MG63 (cell line): ENCODE measurements at regions not wholly inside any gene's neighbourhood (a gene's known extent, or its start where the extent isn't known, plus 50 kb on each side); places are given as distances from the start of the nearest gene placed in this dataset.
"Not testable (repeated sequence)": the region's sequence is repeated elsewhere in the genome, so short reads cannot be mapped to it uniquely, and the experiment has no call there.

Experiments used
- DNase-seq: peaks from one replicate; pipeline ENCODE4 v3.0.0-alpha.2; 2020
- H3K27me3 ChIP-seq: fragments of 250-450 bp; sonication (Bioruptor Pico); 2 replicates; pipeline ENCODE4 v1.5.1; 2020; ENCODE audit warnings: mild to moderate bottlenecking, moderate library complexity
- H3K36me3 ChIP-seq: fragments of 250-450 bp; sonication (Bioruptor Pico); 2 replicates; pipeline ENCODE4 v1.5.1; 2020; ENCODE audit warnings: mild to moderate bottlenecking, moderate library complexity
- H3K4me3 ChIP-seq: fragments of 250-450 bp; sonication (Bioruptor Pico); 2 replicates; pipeline ENCODE4 v1.5.1; 2020; ENCODE audit warnings: mild to moderate bottlenecking, moderate library complexity
- H3K9me3 ChIP-seq: fragments of 250-450 bp; sonication (Bioruptor Pico); 2 replicates; pipeline ENCODE4 v1.5.1; 2020; ENCODE audit warnings: mild to moderate bottlenecking, moderate library complexity

DNA sequence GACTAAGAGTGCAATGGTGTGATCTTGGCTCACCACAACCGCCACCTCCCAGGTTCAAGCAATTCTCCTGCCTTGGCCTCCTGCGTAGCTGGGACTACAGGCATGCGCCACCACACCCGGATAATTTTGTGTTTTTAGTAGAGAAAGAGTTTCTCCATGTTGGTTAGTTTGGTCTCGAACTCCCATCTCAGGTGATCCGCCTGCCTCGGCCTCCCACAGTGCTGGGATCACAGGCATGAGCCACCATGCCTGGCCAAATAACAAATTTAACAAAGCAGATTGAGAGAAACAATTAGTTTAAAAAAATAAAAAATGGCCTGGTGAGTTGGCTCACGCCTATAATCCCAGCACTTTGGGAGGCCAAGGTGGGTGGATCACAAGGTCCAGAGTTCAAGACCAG lies 139.6 kb upstream of the KCTD7 start:
- H3K36me3 ChIP-seq, H3K9me3 ChIP-seq, H3K4me3 ChIP-seq, H3K27me3 ChIP-seq, DNase-seq: not testable (repeated sequence)

DNA sequence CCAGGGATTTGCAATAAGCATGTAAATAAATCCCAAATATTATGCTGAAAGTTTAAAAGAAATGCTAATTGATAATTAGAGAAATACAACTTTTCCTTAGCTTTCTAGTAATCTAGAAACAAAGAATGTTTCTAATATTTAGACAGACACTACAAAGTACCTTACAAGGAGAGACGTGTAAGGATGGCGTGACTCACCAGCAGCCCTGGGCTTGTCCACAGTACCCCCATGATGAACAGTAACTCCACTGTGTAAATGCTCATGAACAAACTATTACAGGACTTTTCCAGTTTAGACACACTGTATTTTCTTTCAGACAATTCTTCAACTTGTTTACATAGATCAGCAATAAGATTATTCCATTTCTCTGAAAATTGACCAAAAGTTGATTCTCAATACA lies 138.9 kb upstream of the KCTD7 start:
- DNase-seq, H3K36me3 ChIP-seq, H3K9me3 ChIP-seq, H3K27me3 ChIP-seq, H3K4me3 ChIP-seq: not testable (repeated sequence)

DNA sequence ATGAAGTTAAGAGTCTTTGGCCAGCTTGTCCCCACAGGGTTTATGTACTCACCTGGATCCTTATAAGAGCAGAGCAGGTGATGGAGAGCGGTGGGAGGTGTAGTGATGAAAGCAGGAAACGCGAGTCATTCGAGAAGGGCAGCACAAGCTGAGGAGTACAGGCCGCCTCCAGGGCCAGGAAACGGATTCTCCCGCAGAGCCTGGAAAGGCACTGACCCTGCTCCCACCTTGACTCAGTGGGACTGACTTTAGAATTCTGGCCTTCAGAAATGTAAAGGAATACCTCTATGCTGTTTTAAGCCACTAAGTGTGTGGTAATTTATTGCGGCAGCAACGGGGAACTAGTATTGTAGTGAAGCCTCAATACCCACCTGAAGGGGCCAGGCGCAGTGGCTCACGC lies 137.7 kb upstream of the KCTD7 start:
- not testable (repeated sequence) for H3K9me3 ChIP-seq, DNase-seq, H3K4me3 ChIP-seq, H3K27me3 ChIP-seq, H3K36me3 ChIP-seq

DNA sequence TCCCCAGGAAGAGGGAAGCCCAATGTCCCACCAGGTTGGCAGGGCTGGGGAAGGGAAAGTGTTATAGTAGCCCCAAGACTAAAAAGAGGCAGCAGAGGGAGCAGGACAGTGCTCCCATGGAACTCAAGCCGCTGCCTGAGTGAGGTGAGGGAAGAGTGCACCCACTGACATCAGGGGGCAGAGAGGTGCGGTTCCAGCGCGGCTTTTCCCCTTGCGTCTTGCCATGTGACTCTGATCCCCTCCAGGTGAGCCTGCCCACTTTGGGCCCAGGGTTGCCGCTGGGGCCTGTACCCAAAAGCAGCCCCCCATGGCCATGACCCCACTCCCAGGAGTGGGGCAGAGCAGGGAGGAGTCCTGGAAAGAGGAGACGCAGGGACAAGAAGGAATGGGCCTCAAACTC lies 136.3 kb upstream of the KCTD7 start:
- not testable (repeated sequence) for H3K36me3 ChIP-seq, DNase-seq, H3K9me3 ChIP-seq, H3K27me3 ChIP-seq
- H3K4me3 ChIP-seq, result peak overlapping the region; percentile 70

DNA sequence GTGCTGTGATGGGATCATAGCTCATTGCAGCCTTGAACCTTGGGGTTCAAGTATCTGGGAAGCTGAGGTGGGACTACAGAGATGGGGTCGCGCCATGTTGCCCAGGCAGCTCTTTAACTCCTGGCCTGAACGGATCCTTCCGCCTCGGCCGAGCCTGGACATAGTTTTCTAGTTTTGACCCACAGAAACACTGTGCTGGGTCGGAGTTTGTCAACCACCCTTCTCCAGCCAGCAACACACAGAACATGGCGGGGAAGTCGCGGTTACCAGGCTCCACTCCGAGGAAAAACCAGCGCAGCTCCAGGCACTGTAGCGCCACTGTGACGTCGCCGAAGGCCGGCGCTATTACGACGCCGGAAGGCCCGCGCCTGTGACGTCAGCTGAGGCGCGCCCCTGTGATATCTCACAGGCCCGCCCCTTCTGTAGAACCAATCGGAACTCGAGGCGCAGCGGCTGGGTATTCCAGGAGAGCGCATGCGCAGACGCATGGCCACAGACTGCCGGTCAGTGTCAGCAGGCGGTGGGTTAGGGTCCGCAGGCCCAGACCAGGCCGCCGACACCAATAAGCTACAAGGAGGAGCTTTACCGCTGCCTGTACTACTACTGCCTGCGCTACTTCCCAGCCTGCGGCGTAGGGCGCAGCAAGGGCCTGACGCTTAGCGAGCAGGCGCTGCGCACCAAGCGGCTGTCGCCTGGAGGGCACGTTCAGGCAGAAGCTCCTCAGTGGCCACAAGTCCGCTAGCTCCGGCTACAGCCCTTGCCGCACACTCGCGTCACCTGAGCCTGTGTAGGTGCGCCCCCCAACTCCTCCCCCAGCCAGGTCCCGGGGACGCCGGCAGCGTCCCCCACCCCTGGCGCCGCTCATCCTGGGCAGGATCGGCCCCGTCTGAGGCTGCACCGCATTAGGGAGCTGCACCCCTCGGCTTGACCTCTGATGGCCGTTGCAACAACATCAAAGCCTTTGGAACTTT lies 135.2 kb upstream of the KCTD7 start:
- no peaks in the 10 kb centered on the region for H3K27me3 ChIP-seq
- peak; percentile 93 for DNase-seq
- no peaks in the 10 kb centered on the region for H3K36me3 ChIP-seq
- no peaks in the 10 kb centered on the region for H3K9me3 ChIP-seq
- H3K4me3 ChIP-seq, result peak overlapping the region; percentile 70

DNA sequence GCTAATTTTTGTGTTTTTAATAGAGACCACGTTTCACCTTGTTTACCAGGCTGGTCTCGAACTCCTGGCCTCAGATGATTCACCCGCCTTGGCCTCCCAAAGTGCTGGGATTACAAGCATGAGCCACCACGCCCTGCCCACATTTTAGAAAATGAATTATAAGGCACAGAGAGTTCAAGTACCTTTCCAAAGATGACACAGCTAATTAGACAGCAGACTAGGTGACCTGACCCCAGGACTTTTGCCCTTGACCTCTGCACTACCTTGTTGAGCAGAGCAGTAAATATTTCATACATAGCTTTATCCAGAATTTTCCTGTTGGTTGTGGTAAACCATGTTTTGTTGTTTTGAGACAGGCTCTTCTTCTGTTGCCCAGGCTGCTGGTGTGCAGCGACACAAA lies 131.3 kb upstream of the KCTD7 start:
- Histone ChIP-seq H3K36me3 (no peaks in the 10 kb centered on the region), H3K9me3 (no peaks in the 10 kb centered on the region), H3K4me3 (no peak overlapping the region), H3K27me3 (no peaks in the 10 kb centered on the region)
- no peak for DNase-seq

DNA sequence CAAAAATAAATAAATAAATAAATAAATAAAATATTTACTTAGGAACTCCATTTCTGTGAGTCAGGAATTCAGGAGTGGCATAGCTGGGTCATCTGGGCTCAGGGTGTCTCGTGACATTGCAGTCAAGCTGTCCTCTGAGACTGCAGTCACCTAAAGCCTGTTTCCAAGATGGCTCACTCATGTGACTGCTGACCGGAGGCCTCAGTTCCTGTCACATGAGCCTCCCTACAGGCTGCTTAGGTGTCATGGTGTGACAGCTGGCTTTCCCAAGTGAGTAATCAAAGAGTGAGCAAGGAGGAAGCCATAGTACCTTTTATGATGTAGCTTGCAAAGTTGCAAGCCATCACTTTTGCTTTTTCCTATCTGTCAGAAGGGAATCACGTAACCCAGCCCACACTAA lies 128.6 kb upstream of the KCTD7 start:
- Histone ChIP-seq H3K27me3 (no peaks in the 10 kb centered on the region), H3K4me3 (no peak overlapping the region), H3K36me3 (no peaks in the 10 kb centered on the region), H3K9me3 (no peaks in the 10 kb centered on the region)
- DNase-seq, result no peak

DNA sequence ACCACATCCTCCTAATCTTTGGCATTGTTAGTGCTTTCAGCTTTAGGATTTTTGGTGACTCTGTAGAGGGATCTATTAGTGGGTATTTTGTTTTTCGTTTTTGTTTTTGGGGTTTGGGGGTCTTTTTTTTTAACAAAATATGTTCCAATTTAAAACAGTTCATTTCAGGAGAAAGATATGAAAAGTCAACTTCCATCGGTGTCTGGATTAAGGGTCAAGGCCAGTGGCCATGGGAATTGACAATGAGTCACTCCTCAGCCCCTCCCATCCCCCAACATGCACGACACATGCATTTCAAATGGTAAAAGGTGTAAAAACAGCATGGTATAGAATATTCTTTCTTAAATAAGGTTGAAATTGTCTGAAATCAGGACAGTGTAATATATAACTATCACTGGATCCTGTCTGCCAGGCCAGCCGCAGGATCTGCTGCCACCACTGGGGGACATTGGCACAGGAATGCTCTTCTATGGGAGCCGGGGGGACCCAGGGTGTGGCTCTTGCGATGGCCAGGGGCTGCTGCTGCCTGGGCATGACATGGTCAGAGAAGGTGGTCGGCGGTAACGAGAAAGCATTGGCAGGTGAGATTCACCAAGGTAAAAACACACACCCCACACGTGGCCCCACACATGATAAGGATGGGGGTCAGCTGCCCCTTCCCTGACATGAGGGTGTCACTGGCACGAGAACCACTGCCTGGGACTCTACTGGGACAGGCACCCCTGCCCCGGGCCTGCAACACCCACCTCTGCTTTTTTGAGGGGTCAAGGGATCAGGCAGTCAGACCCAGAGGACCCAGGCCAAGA lies 126.2 kb upstream of the KCTD7 start:
- no peaks in the 10 kb centered on the region for H3K9me3 ChIP-seq
- no peak overlapping the region for H3K4me3 ChIP-seq
- no peaks in the 10 kb centered on the region for H3K36me3 ChIP-seq
- no peaks in the 10 kb centered on the region for H3K27me3 ChIP-seq
- DNase-seq, result no peak

DNA sequence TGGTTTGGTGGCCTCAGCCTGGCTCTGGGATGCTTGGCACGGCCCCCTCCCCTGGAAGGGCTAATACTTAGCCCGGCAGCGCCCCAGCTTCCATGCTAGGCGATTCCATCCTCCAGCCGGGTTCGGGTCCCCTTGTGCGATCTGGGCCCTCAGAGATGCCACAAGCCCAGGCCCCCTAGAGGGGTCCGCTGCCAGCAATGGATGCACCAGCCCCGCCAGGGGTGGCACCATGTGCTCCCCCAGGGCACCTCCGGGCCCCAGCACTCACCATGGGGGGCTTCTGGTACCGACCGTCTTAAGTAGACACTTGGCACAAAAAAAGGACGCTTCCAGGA lies 125.7 kb upstream of the KCTD7 start:
- H3K4me3 ChIP-seq, result no peak overlapping the region
- H3K36me3 ChIP-seq, result no peaks in the 10 kb centered on the region
- no peak for DNase-seq
- no peaks in the 10 kb centered on the region for H3K27me3 ChIP-seq
- no peaks in the 10 kb centered on the region for H3K9me3 ChIP-seq

DNA sequence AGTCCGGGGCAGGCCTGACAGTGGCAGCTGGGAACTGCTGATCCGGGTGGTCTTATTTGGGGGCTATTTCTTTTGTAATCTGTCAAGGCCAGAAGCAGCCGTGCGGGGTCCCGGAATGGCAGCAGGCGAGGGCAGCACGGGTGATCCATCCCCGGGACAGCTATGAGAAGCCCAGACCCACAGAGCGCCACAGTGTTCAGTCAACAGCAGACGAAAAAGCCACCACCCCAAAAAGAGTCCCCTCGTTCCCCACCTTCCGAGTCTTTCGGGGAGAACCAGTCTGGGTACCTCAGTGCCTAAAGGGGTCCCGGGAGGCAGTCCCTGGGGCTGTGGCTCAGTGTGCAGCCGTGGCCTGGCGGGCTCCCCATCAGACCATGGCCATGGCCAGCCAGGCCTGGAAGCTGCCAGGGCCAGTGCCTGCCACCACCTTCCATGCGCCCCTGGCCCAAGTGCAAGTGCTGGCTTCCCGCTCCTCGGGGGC lies 125.1 kb upstream of the KCTD7 start:
- Histone ChIP-seq H3K27me3 (no peaks in the 10 kb centered on the region), H3K4me3 (no peak overlapping the region), H3K36me3 (no peaks in the 10 kb centered on the region), H3K9me3 (no peaks in the 10 kb centered on the region)
- no peak for DNase-seq

DNA sequence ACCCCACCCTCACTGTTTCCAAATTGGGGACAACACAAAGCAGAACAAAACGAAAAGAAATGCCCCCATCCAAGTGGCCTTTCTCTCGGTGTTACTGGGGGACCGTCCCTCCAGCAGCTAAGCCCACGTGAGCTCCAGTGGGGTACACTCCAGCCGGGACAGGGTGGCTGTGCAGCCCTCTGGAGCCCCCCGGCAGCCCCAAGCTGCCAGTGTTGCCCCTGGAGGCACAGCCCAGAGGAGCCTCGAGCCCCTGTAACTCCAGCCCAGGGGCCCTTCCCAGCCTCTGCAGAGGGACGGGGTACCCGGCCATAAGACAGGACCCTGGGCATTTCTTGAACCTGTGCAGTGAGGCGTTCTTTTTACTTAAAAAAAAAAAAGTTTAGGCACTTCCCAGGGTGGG lies 124.5 kb upstream of the KCTD7 start:
- H3K36me3 ChIP-seq, result no peaks in the 10 kb centered on the region
- H3K9me3 ChIP-seq, result no peaks in the 10 kb centered on the region
- no peaks in the 10 kb centered on the region for H3K27me3 ChIP-seq
- H3K4me3 ChIP-seq, result no peak overlapping the region
- no peak for DNase-seq

DNA sequence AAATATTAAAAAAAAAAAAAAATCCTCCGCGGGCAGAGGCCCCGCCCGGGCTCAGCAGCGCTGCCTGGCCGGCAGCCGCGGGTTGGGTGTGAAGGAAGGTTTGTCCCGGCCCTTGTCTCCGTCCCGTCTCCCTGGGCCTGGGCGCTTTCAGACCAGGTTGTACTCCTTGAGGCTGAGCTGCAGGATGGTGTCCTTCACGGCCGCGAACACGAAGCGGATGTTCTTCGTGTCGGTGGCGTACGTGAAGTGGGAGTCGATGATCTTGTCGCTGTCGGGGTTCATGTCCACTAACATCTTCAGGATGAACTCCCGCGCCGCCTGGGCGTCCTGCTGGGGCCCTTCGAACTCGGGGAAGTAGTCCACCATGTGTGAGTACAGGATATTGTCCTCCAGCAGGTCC lies 123.7 kb upstream of the KCTD7 start:
- DNase-seq, result no peak
- no peaks in the 10 kb centered on the region for H3K9me3 ChIP-seq
- no peaks in the 10 kb centered on the region for H3K27me3 ChIP-seq
- no peaks in the 10 kb centered on the region for H3K36me3 ChIP-seq
- no peak overlapping the region for H3K4me3 ChIP-seq

DNA sequence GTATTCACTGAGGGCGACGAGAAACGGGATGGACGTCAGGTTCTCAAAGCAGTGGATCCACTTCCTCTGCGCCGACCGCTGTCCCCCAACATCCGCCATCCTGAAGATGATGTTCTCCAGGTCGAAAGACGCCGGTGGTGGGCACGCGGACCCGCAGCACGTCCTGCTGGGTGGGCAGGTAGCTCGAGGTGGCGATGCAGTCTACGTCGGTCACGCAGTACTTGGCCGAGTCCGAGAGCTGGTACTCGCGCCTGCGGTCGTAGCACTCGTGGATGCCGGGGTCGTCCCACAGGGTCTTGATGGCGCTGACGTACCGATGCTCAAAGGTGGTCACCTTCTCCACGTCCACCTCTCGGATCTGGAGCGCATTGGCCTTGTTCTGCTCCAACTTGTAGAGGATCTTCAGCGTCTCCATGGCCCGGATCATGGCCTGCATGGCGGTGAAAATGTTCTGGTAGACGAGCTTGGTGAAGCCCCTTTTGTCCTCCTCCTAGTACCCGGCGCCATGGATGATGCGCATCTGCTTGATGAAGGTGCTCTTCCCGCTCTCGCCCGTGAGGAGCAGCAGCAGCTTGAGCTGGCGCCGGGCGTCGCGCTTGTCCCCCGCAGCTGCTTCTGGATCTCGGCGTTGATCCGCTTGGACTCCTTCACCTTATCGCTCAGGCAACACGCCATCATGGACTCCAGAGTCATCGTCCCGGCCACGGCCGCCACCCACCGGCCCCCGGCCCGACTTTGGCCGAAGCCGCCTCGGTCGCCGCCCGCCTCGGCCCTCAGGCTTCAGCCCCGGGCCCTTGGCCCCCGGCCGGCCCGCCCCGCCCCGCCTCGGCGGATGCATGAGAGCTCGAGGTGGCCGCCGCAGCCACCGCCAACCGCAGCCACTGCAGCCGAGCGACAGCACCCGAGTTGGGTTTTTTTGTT lies 122.9 kb upstream of the KCTD7 start:
- Histone ChIP-seq H3K36me3 (no peaks in the 10 kb centered on the region), H3K27me3 (no peaks in the 10 kb centered on the region), H3K9me3 (no peaks in the 10 kb centered on the region), H3K4me3 (no peak overlapping the region)
- DNase-seq, result no peak

DNA sequence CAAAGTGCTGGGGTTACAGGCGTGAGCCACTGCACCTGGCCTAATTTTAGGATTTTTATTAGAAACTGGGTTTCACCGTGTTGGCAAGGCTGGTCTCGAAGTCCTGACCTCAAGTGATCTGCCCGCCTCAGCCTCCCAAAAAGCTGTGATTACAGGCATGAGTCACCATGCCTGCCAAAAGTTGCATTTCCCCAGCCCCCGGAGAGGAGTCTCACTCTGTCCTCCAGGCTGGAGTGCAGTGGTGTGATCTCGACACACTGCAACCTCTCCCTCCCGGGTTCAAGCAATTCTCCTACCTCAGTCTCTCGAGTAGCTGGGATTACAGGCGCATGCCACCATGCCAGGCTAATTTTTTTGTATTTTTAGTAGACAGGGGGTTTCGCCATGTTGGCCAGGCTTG lies 122.0 kb upstream of the KCTD7 start:
- H3K9me3 ChIP-seq, H3K36me3 ChIP-seq, H3K4me3 ChIP-seq, H3K27me3 ChIP-seq: not testable (repeated sequence)
- DNase-seq, result peak; percentile 39

DNA sequence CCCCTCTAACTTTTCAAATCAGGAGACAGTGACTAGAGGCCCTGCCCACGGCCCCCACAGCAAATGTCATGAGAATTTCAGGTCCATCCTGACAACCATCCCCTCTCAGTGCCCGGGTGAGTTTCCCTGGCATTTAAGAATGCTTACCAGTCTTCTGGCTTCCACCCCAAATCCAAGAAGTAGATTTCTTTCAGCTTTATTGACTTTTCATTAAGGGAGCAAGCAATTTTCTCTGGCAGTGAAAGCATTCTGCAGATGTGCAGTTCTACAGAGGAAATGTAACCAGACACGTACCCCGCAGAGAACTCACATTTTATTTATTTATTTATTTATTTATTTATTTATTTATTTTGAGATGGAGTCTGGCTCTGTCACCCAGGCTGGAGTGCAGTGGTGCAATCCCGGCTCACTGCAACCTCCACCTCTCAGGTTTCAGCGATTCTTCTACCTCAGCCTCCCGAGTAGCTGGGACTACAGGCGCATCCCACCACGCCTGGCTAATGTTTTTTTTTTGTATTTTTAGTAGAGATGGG lies 120.9 kb upstream of the KCTD7 start:
- Histone ChIP-seq H3K4me3 (no peak overlapping the region), H3K9me3 (no peaks in the 10 kb centered on the region), H3K36me3 (no peaks in the 10 kb centered on the region), H3K27me3 (no peaks in the 10 kb centered on the region)
- DNase-seq, result no peak

DNA sequence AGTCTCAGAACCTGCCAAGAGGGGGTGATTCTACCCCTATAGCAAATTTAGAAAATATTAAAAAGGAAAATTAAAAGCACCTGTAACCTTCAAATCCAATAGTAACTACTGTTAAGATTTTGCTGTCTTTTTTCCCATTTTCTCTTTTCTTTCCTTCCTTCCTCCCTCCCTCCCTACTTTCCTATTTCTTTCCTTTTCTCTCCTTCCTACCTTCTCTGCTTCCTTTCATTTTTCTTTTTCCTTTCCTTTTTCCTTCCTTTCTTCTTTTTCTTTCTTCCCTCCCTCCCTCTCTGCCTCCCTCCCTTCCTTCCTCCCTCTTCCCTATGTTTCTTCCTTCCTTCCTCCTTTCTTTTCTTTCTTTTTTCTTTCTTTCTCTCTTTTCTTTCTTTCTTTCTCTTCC lies 120.2 kb upstream of the KCTD7 start:
- DNase-seq, result no peak
- Histone ChIP-seq H3K27me3 (no peaks in the 10 kb centered on the region), H3K4me3 (no peak overlapping the region), H3K36me3 (no peaks in the 10 kb centered on the region), H3K9me3 (no peaks in the 10 kb centered on the region)

DNA sequence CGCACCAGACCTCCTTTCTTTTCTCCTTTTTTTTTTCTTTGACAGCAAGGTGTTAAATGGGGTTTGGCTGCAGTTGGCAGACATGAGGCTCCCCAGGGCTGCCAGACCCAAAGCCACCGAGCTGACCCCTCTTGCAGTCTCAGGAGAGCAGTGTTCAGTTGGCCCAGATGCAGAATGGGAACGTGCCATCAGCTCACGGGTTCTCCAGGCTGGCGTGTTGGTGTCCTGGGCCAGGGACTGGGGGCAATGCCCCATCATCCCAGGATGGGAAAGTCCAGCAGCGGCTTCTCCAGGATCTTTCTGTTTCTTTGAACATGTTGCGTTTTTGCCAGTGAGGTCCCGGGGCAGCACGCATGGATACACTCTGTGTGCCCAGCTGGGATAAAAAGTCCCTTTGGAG lies 114.6 kb upstream of the KCTD7 start:
- H3K36me3 ChIP-seq, result no peaks in the 10 kb centered on the region
- DNase-seq, result no peak

More for the DNA sequence above, 114.6 kb upstream of the KCTD7 start:
- no peaks in the 10 kb centered on the region for H3K9me3 ChIP-seq
- H3K27me3 ChIP-seq, result no peaks in the 10 kb centered on the region
- H3K4me3 ChIP-seq, result no peak overlapping the region
